ENCODE measurements at regions not wholly inside any gene's neighbourhood (a gene's known extent, or its start where the extent isn't known, plus 50 kb on each side); places are given as distances from the start of the nearest gene placed in this dataset.

- no peaks in the 10 kb centered on the region for H3K27me3 ChIP-seq (ENCODE audit: low read depth)
- peak overlapping the region; percentile 56 for H3K27ac ChIP-seq
- no peaks in the 10 kb centered on the region for H3K4me1 ChIP-seq
- TF ChIP-seq, protein P1, sequence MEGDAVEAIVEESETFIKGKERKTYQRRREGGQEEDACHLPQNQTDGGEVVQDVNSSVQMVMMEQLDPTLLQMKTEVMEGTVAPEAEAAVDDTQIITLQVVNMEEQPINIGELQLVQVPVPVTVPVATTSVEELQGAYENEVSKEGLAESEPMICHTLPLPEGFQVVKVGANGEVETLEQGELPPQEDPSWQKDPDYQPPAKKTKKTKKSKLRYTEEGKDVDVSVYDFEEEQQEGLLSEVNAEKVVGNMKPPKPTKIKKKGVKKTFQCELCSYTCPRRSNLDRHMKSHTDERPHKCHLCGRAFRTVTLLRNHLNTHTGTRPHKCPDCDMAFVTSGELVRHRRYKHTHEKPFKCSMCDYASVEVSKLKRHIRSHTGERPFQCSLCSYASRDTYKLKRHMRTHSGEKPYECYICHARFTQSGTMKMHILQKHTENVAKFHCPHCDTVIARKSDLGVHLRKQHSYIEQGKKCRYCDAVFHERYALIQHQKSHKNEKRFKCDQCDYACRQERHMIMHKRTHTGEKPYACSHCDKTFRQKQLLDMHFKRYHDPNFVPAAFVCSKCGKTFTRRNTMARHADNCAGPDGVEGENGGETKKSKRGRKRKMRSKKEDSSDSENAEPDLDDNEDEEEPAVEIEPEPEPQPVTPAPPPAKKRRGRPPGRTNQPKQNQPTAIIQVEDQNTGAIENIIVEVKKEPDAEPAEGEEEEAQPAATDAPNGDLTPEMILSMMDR (IDR thresholded peaks at IDR 0.05), result no peak
- no peak overlapping the region for H3K4me3 ChIP-seq
- no peaks in the 10 kb centered on the region for H3K9me3 ChIP-seq
- ATAC-seq (peak; percentile 76 to 93), DNase-seq (peak; percentile 70)
- intact Hi-C loops (cut with DNase I), result no loop called here
- H3K36me3 ChIP-seq, result no peaks in the 10 kb centered on the region
Observed at GRCh38 chr1:244336232-244336899, 115.3 kb downstream of the ADSS2 start.

GRCh38 chr1:244337839-244338238 is 113.9 kb downstream of the ADSS2 start:
- intact Hi-C loops (cut with DNase I), result no loop called here
- Histone ChIP-seq H3K27ac (no peak overlapping the region), H3K27me3 (ENCODE audit: low read depth) (no peaks in the 10 kb centered on the region), H3K4me1 (no peaks in the 10 kb centered on the region), H3K36me3 (no peaks in the 10 kb centered on the region), H3K9me3 (no peaks in the 10 kb centered on the region), H3K4me3 (no peak overlapping the region)
- ATAC-seq (no peak), DNase-seq (no peak)
- TF ChIP-seq, protein P1 (IDR thresholded peaks at IDR 0.05), result no peak

- Histone ChIP-seq H3K4me3 (no peak overlapping the region), H3K4me1 (no peaks in the 10 kb centered on the region), H3K27ac (no peak overlapping the region), H3K9me3 (no peaks in the 10 kb centered on the region), H3K27me3 (ENCODE audit: low read depth) (no peaks in the 10 kb centered on the region), H3K36me3 (no peaks in the 10 kb centered on the region)
- TF ChIP-seq, protein P1 (IDR thresholded peaks at IDR 0.05), result no peak
- DNase-seq (no peak), ATAC-seq (no peak)
- intact Hi-C loops (cut with DNase I), result no loop called here
Observed at GRCh38 chr1:244339073-244339692, 112.5 kb downstream of the ADSS2 start.

GRCh38 chr1:244339776-244340175 is 111.9 kb downstream of the ADSS2 start:
- ATAC-seq (no peak), DNase-seq (no peak)
- TF ChIP-seq, protein P1 (IDR thresholded peaks at IDR 0.05), result no peak
- no peak overlapping the region for H3K27ac ChIP-seq
- no peaks in the 10 kb centered on the region for H3K36me3 ChIP-seq
- H3K27me3 ChIP-seq (ENCODE audit: low read depth), result no peaks in the 10 kb centered on the region
- no peak overlapping the region for H3K4me3 ChIP-seq
- H3K9me3 ChIP-seq, result no peaks in the 10 kb centered on the region
- H3K4me1 ChIP-seq, result no peaks in the 10 kb centered on the region
- intact Hi-C loops (cut with DNase I), result no loop called here

DNA sequence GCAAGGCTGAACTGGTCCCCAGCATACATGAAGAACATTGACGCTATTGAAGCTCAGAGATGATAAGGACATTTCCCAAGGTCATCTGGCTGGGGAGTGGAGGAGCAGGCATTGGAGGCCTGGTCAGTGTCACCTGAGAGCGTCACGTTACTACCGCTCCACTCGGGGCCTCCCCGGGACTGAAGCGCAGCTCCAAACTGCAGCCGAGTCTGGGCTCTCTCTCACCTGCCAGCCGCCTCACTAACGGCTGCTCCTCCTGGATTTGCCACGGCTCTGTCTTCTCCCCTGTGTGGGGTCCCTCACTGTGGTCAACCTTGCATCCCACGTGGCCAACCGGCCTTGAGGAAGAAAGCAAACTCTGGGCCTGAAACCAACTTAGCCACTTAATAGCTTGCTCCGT is 111.3 kb downstream of the ADSS2 start:
- no peaks in the 10 kb centered on the region for H3K27me3 ChIP-seq (ENCODE audit: low read depth)

More for the DNA sequence above, 111.3 kb downstream of the ADSS2 start:
- Histone ChIP-seq H3K4me3 (no peak overlapping the region), H3K4me1 (no peaks in the 10 kb centered on the region), H3K27ac (no peak overlapping the region), H3K36me3 (no peaks in the 10 kb centered on the region), H3K9me3 (no peaks in the 10 kb centered on the region)
- intact Hi-C loops (cut with DNase I), result no loop called here
- DNase-seq (no peak), ATAC-seq (no peak)
- TF ChIP-seq, protein P1 (IDR thresholded peaks at IDR 0.05), result no peak

All from lower lobe of right lung (tissue), 2 donors.